MM.1S (cell line): ENCODE measurements at regions not wholly inside any gene's neighbourhood (a gene's known extent, or its start where the extent isn't known, plus 50 kb on each side); places are given as distances from the start of the nearest gene placed in this dataset.

Experiments
- DNase-seq: peaks from one replicate; pipeline ENCODE4 v3.0.0-alpha.2; 2015
- H2AFZ ChIP-seq: fragments of 300-600 bp; sonication (generic); 2 replicates; pipeline ENCODE4 v1.6.0; 2016; ENCODE audit warnings: antibody characterized with exemption, low read length
- H3F3A ChIP-seq: fragments of 300-600 bp; sonication (generic); 2 replicates; pipeline ENCODE4 v1.6.1; 2016; ENCODE audit warnings: mild to moderate bottlenecking, antibody characterized with exemption, low read length, moderate library complexity, mixed read lengths; ENCODE audit not compliant: insufficient read depth
- H3K27ac ChIP-seq: fragments of 300-600 bp; sonication (generic); 2 replicates; pipeline ENCODE4 v1.5.1; 2016; ENCODE audit warnings: mild to moderate bottlenecking, low read length
- H3K27me3 ChIP-seq: fragments of 300-600 bp; sonication (generic); replicated peaks from 2 replicates; pipeline ENCODE4 v1.6.0; 2016; ENCODE audit warnings: low read length; ENCODE audit not compliant: insufficient read depth
- H3K36me3 ChIP-seq: fragments of 300-600 bp; sonication (generic); replicated peaks from 2 replicates; pipeline ENCODE4 v1.6.1; 2016; ENCODE audit warnings: mild to moderate bottlenecking, low read length, mixed read lengths; ENCODE audit not compliant: insufficient read depth
- H3K4me1 ChIP-seq: fragments of 300-600 bp; sonication (generic); 2 replicates; pipeline ENCODE4 v1.6.1; 2016; ENCODE audit warnings: low read length, mixed read lengths
- H3K4me2 ChIP-seq: fragments of 300-600 bp; sonication (generic); 2 replicates; pipeline ENCODE4 v1.6.0; 2016; ENCODE audit warnings: low read depth, low read length
- H3K4me3 ChIP-seq: fragments of 300-600 bp; sonication (generic); 2 replicates; pipeline ENCODE4 v1.5.1; 2016; ENCODE audit warnings: low read length, mixed read lengths
- H3K79me2 ChIP-seq: fragments of 300-600 bp; sonication (generic); 2 replicates; pipeline ENCODE4 v1.6.1; 2016; ENCODE audit warnings: mixed run types, low read length, mixed read lengths
- H3K9ac ChIP-seq: fragments of 300-600 bp; sonication (generic); 2 replicates; pipeline ENCODE4 v1.6.1; 2016; ENCODE audit warnings: low read length, mixed read lengths
- H3K9me2 ChIP-seq: fragments of 300-600 bp; sonication (generic); replicated peaks from 2 replicates; pipeline ENCODE4 v1.6.1; 2016; ENCODE audit warnings: mild to moderate bottlenecking, low read length, mixed read lengths; ENCODE audit not compliant: insufficient read depth
- H3K9me3 ChIP-seq: fragments of 300-600 bp; sonication (generic); replicated peaks from 2 replicates; pipeline ENCODE4 v1.6.1; 2016; ENCODE audit warnings: mild to moderate bottlenecking, low read length, mixed read lengths; ENCODE audit not compliant: insufficient read depth
- H4K20me1 ChIP-seq: fragments of 300-600 bp; sonication (generic); 2 replicates; pipeline ENCODE4 v1.6.1; 2016; ENCODE audit warnings: mild to moderate bottlenecking, low read length, moderate library complexity, mixed read lengths; ENCODE audit not compliant: insufficient read depth
- EZH2 ChIP-seq: fragments of 300-600 bp; sonication (generic); optimal IDR thresholded peaks from 2 replicates; pipeline ENCODE3; 2017; ENCODE audit warnings: low read depth, mild to moderate bottlenecking, antibody characterized with exemption, low read length, mixed read lengths
- EZH2phosphoT487 ChIP-seq: fragments of 300-600 bp; sonication (generic); IDR thresholded peaks from 2 replicates; pipeline ENCODE4 v1.6.1; 2018; ENCODE audit warnings: antibody characterized with exemption, low read length
- TF ChIP-seq, protein P1 (sequence below): fragments of 300-600 bp; sonication (generic); IDR thresholded peaks from 2 replicates; pipeline ENCODE4 v1.5.1; 2016; ENCODE audit warnings: antibody characterized with exemption, low read length, mixed read lengths

DNA sequence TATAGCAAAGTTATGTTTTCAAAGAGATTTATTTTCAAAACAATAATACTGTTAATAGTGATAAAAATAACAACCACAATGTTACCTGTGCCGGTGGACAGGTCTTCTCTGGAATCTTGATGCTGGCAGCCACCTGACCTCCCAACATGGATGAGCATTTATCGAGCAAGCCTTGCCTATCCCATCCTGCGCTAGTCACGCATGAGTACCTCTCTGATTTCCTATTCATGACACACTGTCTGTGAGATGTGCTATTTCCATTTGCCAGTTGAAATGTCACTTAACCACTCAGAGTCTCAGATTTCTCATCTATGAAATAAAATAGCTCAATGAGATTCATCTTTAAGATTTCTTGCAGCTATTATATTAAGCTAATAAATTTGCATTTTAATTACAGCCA, 341.2 kb upstream of the VWC2 start:
- Histone ChIP-seq H3K9ac (no peak overlapping the region), H3F3A (0 out of 2 replicates have a peak, but pooled peaks cover 4% of the 10 kb centered on the region), H3K4me1 (peaks cover 16% of the 10 kb centered on the region), H3K9me2 (no peaks in the 10 kb centered on the region), H3K79me2 (no peaks in the 10 kb centered on the region), H3K27me3 (no peaks in the 10 kb centered on the region), H4K20me1 (no peaks in the 10 kb centered on the region), H3K36me3 (no peaks in the 10 kb centered on the region), H3K9me3 (no peaks in the 10 kb centered on the region), H2AFZ (no peak overlapping the region), H3K4me3 (no peak overlapping the region), H3K4me2 (no peak overlapping the region), H3K27ac (no peak overlapping the region)
- TF ChIP-seq EZH2 (no peak), EZH2phosphoT487 (no peak)
- TF ChIP-seq, protein P1, sequence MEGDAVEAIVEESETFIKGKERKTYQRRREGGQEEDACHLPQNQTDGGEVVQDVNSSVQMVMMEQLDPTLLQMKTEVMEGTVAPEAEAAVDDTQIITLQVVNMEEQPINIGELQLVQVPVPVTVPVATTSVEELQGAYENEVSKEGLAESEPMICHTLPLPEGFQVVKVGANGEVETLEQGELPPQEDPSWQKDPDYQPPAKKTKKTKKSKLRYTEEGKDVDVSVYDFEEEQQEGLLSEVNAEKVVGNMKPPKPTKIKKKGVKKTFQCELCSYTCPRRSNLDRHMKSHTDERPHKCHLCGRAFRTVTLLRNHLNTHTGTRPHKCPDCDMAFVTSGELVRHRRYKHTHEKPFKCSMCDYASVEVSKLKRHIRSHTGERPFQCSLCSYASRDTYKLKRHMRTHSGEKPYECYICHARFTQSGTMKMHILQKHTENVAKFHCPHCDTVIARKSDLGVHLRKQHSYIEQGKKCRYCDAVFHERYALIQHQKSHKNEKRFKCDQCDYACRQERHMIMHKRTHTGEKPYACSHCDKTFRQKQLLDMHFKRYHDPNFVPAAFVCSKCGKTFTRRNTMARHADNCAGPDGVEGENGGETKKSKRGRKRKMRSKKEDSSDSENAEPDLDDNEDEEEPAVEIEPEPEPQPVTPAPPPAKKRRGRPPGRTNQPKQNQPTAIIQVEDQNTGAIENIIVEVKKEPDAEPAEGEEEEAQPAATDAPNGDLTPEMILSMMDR, result no peak
- DNase-seq, result no peak

DNA sequence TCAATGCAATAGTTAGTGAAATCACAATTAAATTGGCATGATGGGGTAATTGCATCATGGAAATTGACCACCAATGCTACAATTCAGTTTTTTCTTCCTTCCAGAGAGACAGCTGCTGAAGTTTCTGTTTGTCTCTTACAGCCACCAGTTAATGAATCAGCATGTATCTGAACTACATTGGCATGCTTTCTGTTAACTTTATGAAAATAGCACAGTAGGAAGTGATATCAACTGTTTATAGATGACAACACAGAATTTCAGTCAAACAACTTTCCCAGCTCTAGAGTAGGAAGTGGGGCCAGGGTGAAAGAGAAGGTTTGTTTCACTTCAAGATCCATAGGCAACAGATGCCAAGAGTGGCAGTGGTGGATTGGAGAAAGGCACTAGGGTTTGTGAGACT, 339.6 kb upstream of the VWC2 start:
- Histone ChIP-seq H3K27ac (peak overlapping the region; percentile 22; the same call in 1 of the 2 replicates), H3K9me3 (no peaks in the 10 kb centered on the region), H3K4me1 (peaks cover 16% of the 10 kb centered on the region), H3K9ac (no peak overlapping the region), H4K20me1 (no peaks in the 10 kb centered on the region), H3F3A (0 out of 2 replicates have a peak, but pooled peaks cover 4% of the 10 kb centered on the region), H3K4me3 (no peak overlapping the region), H2AFZ (no peak overlapping the region), H3K36me3 (no peaks in the 10 kb centered on the region), H3K27me3 (no peaks in the 10 kb centered on the region), H3K79me2 (no peaks in the 10 kb centered on the region), H3K9me2 (no peaks in the 10 kb centered on the region), H3K4me2 (peak overlapping the region; percentile 2; the same call in 1 of the 2 replicates)
- DNase-seq, result peak; percentile 82
- TF ChIP-seq EZH2 (no peak), EZH2phosphoT487 (no peak)
- TF ChIP-seq, protein P1, result no peak

DNA sequence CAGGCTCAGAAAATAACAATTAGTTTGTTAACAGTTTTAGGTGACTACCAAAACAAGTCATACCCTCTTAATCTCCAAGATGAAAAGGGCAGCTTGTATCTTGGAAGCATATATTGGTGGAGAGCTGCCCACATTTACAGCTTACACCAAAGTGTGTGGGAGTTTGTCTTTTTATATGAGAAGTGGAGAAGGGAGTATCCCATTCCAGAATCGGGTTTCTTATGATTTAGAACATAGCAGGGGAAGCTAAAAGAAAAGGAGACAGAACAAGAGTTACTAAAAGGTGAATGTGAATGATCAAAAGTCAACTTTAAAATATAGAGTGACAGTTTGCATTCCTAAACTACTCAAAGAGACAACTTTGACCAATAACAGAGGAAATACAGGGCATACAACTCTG, 338.6 kb upstream of the VWC2 start:
- TF ChIP-seq, protein P1, result no peak
- TF ChIP-seq EZH2phosphoT487, result no peak
- no peak for TF ChIP-seq EZH2
- no peaks in the 10 kb centered on the region for H3K9me2 ChIP-seq
- H3K36me3 ChIP-seq, result no peaks in the 10 kb centered on the region
- H3K9me3 ChIP-seq, result no peaks in the 10 kb centered on the region
- no peak for DNase-seq
- H3K9ac ChIP-seq, result no peak overlapping the region
- 0 out of 2 replicates have a peak, but pooled peaks cover 4% of the 10 kb centered on the region for H3F3A ChIP-seq
- H4K20me1 ChIP-seq, result no peaks in the 10 kb centered on the region
- no peaks in the 10 kb centered on the region for H3K79me2 ChIP-seq
- H3K4me3 ChIP-seq, result no peak overlapping the region
- H3K27me3 ChIP-seq, result no peaks in the 10 kb centered on the region
- H2AFZ ChIP-seq, result no peak overlapping the region
- H3K27ac ChIP-seq, result no peak overlapping the region
- peaks cover 16% of the 10 kb centered on the region for H3K4me1 ChIP-seq
- no peak overlapping the region for H3K4me2 ChIP-seq
